ENCODE measurements at regions not wholly inside any gene's neighbourhood (a gene's known extent, or its start where the extent isn't known, plus 50 kb on each side); places are given as distances from the start of the nearest gene placed in this dataset.

GRCh38 chr10:113274176-113274829 lies 278.6 kb upstream of the HABP2 start:
- TF ChIP-seq POLR2AphosphoS5 (IDR thresholded peaks at IDR 0.05; ENCODE audit: low read depth): no peak
- TF ChIP-seq CTCF (IDR thresholded peaks at IDR 0.05; ENCODE audit: insufficient read depth, low read length): no peak
- TF ChIP-seq GABPA (IDR thresholded peaks at IDR 0.05; ENCODE audit: low read depth): no peak
- peak; percentile 20; the same call in 1 of the 2 replicates for TF ChIP-seq SPI1 (IDR thresholded peaks at IDR 0.05; ENCODE audit: borderline replicate concordance, low read depth)

Measured in HL-60 (cell line).